ENCODE measurements at regions not wholly inside any gene's neighbourhood (a gene's known extent, or its start where the extent isn't known, plus 50 kb on each side); places are given as distances from the start of the nearest gene placed in this dataset.

GRCh38 chr2:43163584-43164270 is 62.7 kb downstream of the ZFP36L2 start:
- in situ Hi-C loops (cut with MboI) (no loop called here), intact Hi-C loops (cut with micrococcal nuclease; ENCODE audit: unreplicated experiment) (no loop called here)
- TF ChIP-seq MTA2 (IDR thresholded peaks at IDR 0.05; ENCODE audit: low read depth), result no peak
- no peak for TF ChIP-seq CEBPB (IDR thresholded peaks at IDR 0.05; ENCODE audit: borderline replicate concordance in 1 of 2, low read depth in 2 of 2, low read length in 2 of 2)
- WGBS (ENCODE audit: insufficient coverage, insufficient replicate concordance, low lambda C conversion rate, missing lambda C conversion rate), result 66% methylated on average over 6 of the region's 6 CpGs
- no TSS peak for BruUV-seq (replicated peaks)
- Histone ChIP-seq H4K20me1 (ENCODE audit: control insufficient read depth, insufficient read depth) (no peaks in the 10 kb centered on the region), H3K79me2 (ENCODE audit: control insufficient read depth, insufficient read depth, low read length) (no peaks in the 10 kb centered on the region), H3K4me2 (ENCODE audit: control insufficient read depth, insufficient read depth) (no peak overlapping the region), H2AFZ (ENCODE audit: control insufficient read depth, low read depth, low read length) (no peak overlapping the region), H3K9me3 (replicated peaks; ENCODE audit: control insufficient read depth, insufficient read depth, low read length) (no peaks in the 10 kb centered on the region), H3K4me1 (ENCODE audit: control insufficient read depth, insufficient read depth, low read length) (peaks cover 18% of the 10 kb centered on the region), H3K36me3 (ENCODE audit: control insufficient read depth in 2 of 2, insufficient read depth in 2 of 2, low read length in 1 of 2) (no peaks in the 10 kb centered on the region), H3K27ac (ENCODE audit: control insufficient read depth, insufficient read depth) (no peak overlapping the region), H3K27me3 (replicated peaks in 1 of 2; ENCODE audit: control insufficient read depth in 2 of 2, insufficient read depth in 2 of 2, low read length in 1 of 2) (no peaks in the 10 kb centered on the region), H3K4me3 (no peak overlapping the region), H3K9ac (ENCODE audit: control insufficient read depth, insufficient read depth, low read length) (no peak overlapping the region)
- ChIA-PET RAD21 (ENCODE audit: unreplicated experiment) (interaction anchor here (1.1 to 2.8 kb wide), 3 partner anchors 11 to 65 kb away, joined by 4 to 10 read pairs (median 9); no protein-coding TSS in a partner anchor), SMC1A (ENCODE audit: uncharacterized antibody, unreplicated experiment) (interaction anchor here (0.6 to 3.5 kb wide), 3 partner anchors 15 to 89 kb away, joined by 3 to 9 read pairs (median 3); no protein-coding TSS in a partner anchor), POLR2A (interaction anchor here (2.1 kb wide), 1 partner anchor 63 kb away, joined by 5 read pairs; the partner anchor contains the start of gene ZFP36L2), CTCF (interaction anchor here (1.2 to 1.3 kb wide), 2 partner anchors 65 to 321 kb away, joined by 4 to 5 read pairs; no protein-coding TSS in a partner anchor)
- FAIRE-seq (no peak), ATAC-seq (no peak), DNase-seq (ENCODE audit: low read depth, low spot score) (no peak)

GRCh38 chr2:43162511-43162776 is 64.0 kb downstream of the ZFP36L2 start:
- H3K9me3 ChIP-seq (replicated peaks; ENCODE audit: control insufficient read depth, insufficient read depth, low read length), result no peaks in the 10 kb centered on the region
- H2AFZ ChIP-seq (ENCODE audit: control insufficient read depth, low read depth, low read length), result no peak overlapping the region
- no peak for ATAC-seq
- no peaks in the 10 kb centered on the region for H3K79me2 ChIP-seq (ENCODE audit: control insufficient read depth, insufficient read depth, low read length)
- DNase-seq (ENCODE audit: low read depth, low spot score), result no peak
- H3K27me3 ChIP-seq (replicated peaks in 1 of 2; ENCODE audit: control insufficient read depth in 2 of 2, insufficient read depth in 2 of 2, low read length in 1 of 2), result no peaks in the 10 kb centered on the region
- ChIA-PET POLR2A (interaction anchor here (2.1 kb wide), 1 partner anchor 65 kb away, joined by 5 read pairs; the partner anchor contains the start of gene ZFP36L2), CTCF (interaction anchor here (1.3 kb wide), 2 partner anchors 67 to 321 kb away, joined by 3 to 4 read pairs; no protein-coding TSS in a partner anchor), SMC1A (ENCODE audit: uncharacterized antibody, unreplicated experiment) (interaction anchor here (1.3 kb wide), 1 partner anchor 67 kb away, joined by 5 read pairs; no protein-coding TSS in a partner anchor), RAD21 (ENCODE audit: unreplicated experiment) (interaction anchor here (0.9 to 2.8 kb wide), 3 partner anchors 12 to 66 kb away, joined by 4 to 10 read pairs (median 9); no protein-coding TSS in a partner anchor)
- H3K4me2 ChIP-seq (ENCODE audit: control insufficient read depth, insufficient read depth), result no peak overlapping the region
- H4K20me1 ChIP-seq (ENCODE audit: control insufficient read depth, insufficient read depth), result no peaks in the 10 kb centered on the region
- no TSS peak for BruUV-seq (replicated peaks)
- H3K4me3 ChIP-seq, result no peak overlapping the region
- 71% methylated on average over 4 of the region's 4 CpGs for WGBS (ENCODE audit: insufficient coverage, insufficient replicate concordance, low lambda C conversion rate, missing lambda C conversion rate)
- in situ Hi-C loops (cut with MboI), result no loop called here
- no peaks in the 10 kb centered on the region for H3K36me3 ChIP-seq (ENCODE audit: control insufficient read depth in 2 of 2, insufficient read depth in 2 of 2, low read length in 1 of 2)
- intact Hi-C loops (cut with micrococcal nuclease; ENCODE audit: unreplicated experiment), result no loop called here
- no peak overlapping the region for H3K27ac ChIP-seq (ENCODE audit: control insufficient read depth, insufficient read depth)
- H3K9ac ChIP-seq (ENCODE audit: control insufficient read depth, insufficient read depth, low read length), result no peak overlapping the region
- FAIRE-seq, result no peak
- H3K4me1 ChIP-seq (ENCODE audit: control insufficient read depth, insufficient read depth, low read length), result peaks cover 23% of the 10 kb centered on the region
- TF ChIP-seq CEBPZ (IDR thresholded peaks at IDR 0.05; ENCODE audit: low read depth, low read length), result no peak
- no peak for TF ChIP-seq ATF3 (IDR thresholded peaks at IDR 0.05; ENCODE audit: borderline replicate concordance, extremely low read depth, low read depth, low read length)
- TF ChIP-seq, protein P1, sequence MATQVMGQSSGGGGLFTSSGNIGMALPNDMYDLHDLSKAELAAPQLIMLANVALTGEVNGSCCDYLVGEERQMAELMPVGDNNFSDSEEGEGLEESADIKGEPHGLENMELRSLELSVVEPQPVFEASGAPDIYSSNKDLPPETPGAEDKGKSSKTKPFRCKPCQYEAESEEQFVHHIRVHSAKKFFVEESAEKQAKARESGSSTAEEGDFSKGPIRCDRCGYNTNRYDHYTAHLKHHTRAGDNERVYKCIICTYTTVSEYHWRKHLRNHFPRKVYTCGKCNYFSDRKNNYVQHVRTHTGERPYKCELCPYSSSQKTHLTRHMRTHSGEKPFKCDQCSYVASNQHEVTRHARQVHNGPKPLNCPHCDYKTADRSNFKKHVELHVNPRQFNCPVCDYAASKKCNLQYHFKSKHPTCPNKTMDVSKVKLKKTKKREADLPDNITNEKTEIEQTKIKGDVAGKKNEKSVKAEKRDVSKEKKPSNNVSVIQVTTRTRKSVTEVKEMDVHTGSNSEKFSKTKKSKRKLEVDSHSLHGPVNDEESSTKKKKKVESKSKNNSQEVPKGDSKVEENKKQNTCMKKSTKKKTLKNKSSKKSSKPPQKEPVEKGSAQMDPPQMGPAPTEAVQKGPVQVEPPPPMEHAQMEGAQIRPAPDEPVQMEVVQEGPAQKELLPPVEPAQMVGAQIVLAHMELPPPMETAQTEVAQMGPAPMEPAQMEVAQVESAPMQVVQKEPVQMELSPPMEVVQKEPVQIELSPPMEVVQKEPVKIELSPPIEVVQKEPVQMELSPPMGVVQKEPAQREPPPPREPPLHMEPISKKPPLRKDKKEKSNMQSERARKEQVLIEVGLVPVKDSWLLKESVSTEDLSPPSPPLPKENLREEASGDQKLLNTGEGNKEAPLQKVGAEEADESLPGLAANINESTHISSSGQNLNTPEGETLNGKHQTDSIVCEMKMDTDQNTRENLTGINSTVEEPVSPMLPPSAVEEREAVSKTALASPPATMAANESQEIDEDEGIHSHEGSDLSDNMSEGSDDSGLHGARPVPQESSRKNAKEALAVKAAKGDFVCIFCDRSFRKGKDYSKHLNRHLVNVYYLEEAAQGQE (IDR thresholded peaks at IDR 0.05; ENCODE audit: low read depth, low read length), result no peak
- TF ChIP-seq MLLT1 (IDR thresholded peaks at IDR 0.05), result no peak
